ENCODE measurements at regions not wholly inside any gene's neighbourhood (a gene's known extent, or its start where the extent isn't known, plus 50 kb on each side); places are given as distances from the start of the nearest gene placed in this dataset.
"Not testable (repeated sequence)": the region's sequence is repeated elsewhere in the genome, so short reads cannot be mapped to it uniquely, and the experiment has no call there.

GRCh38 chr5:58197875-58198274, 262.0 kb downstream of the PLK2 start:
- DNase-seq = no peak

- no peak for DNase-seq
Observed at GRCh38 chr5:58191443-58191842, 268.4 kb downstream of the PLK2 start.

GRCh38 chr5:58188262-58188651, 271.6 kb downstream of the PLK2 start:
- no peak for DNase-seq

- DNase-seq = no peak
Observed at GRCh38 chr5:58187432-58188261, 272.2 kb downstream of the PLK2 start.

GRCh38 chr5:58185801-58186200, 274.1 kb downstream of the PLK2 start:
- DNase-seq = no peak

DNA sequence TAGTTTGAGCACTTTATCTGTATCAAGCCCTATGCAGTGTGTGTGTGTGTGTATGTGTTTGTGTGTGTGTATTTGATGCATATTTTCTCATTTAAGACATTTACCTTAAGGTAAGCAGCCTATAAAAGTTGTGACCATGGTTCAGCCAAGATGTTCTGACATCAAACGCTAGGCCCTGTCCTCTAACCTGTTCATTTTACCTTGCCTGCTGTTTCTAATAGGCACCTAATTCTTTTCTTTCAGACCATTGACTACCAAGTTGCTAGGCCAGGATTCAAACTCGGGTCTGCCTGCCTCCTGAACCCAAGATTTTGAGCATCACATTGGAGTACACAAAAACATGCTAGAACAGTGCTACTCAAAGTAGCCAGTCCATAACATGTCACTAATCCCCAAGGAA, 274.5 kb downstream of the PLK2 start:
- no peak for DNase-seq

GRCh38 chr5:58184910-58185309, 275.0 kb downstream of the PLK2 start:
- no peak for DNase-seq

DNA sequence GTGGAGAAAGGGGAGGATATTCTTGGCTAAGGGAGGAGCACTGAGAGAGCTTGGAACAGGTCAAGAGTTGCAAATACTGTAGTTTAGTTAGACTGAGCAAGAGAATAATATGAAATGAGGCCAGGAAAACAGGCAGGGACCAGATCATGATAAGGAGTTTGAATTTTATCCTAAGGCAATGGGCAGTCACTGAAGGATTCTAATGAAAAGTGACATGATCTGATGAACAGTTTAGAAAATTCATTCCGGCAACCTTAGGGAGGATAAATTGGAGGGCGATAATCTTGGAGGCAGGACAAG, 276.1 kb downstream of the PLK2 start:
- no peak for DNase-seq

DNA sequence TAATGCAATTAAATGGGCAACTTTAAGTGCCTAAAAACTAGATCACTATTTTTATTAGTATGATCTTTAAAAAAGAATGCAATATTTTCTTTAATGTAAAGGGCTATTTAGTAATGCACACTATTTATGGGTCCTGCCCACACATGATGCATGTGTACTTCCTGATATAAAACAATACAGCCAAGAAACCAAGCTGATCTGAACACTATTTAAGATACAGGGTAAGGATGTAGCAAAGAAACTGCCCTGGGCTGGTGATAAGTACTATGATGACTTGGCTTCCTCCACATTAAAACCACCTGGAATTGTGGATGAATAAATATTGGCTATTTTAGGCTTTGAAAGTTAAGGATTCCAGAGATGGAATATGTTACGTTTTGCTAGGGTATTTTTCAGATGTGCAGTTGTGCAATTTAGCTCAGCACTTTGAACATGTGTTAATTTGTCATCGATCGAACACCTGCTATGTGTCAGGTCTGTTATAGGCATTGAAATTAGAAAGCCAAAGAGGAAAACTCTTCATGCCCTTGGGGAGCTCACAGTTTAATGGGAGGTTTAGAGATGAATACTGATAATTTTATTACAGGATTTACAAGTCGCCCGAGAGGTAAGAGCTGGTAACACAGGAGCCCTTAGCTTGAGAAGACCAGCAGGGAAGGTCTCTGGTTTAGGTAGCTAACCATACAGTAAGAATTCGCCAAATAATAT, 276.7 kb downstream of the PLK2 start:
- no peak for DNase-seq

DNA sequence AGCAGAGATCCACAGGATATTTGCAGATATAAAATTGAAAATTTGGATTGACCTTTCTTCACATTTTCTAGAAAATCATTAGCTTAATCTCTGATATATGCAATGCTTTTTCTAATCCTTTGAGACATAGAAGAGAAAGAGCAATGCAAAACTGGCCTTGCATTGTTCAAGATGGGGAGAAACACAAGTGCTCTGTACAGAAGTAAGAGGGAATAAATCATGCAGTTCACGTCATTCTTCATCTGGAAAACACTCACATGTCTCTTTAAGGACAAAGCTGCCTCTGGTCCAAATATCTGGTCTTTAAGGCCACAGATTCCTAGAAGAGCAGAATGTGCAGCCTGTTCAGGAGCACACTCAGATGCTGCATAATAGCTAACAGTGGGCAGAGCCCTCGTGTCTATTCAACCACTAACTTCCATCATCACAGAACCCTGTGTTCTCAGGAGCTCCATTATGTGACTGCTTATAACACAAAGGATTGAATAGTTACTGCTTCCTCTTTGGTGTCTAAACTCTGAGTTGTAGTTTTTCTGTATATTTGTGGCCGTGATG, 277.5 kb downstream of the PLK2 start:
- no peak for DNase-seq

DNA sequence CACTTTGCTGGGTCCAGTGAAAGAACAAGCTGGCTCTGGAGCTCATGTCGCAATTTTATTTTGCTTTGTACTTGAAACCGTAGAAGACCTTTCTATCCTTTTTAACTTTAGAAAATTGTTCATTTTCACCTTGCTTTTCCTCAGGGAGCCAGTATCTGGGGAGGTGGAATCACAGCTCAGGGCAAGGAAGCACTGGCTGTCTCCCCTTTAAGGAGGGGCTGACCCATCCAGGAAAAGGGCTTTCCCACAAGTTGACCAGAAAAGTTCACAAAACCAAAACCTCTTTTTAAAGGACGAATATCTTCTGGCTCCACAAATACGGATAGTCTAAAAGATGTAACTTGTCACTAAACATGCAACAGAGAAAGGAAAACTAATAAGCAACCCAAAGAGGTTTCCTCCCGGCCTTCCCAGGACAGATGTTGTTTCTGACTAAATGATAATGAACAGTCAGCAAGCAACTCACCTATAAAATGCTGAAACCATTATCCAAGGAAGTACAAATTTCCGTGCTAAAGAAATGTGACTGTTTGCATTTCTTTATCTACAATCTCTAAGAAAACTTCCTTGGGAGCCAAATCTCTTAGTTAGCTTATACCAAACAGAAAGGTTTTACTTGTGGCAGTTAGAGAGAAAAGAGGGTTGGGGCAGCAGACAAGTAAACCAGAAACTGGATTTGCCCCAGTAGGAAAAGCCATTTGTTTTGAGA, 278.2 kb downstream of the PLK2 start:
- DNase-seq = no peak

DNA sequence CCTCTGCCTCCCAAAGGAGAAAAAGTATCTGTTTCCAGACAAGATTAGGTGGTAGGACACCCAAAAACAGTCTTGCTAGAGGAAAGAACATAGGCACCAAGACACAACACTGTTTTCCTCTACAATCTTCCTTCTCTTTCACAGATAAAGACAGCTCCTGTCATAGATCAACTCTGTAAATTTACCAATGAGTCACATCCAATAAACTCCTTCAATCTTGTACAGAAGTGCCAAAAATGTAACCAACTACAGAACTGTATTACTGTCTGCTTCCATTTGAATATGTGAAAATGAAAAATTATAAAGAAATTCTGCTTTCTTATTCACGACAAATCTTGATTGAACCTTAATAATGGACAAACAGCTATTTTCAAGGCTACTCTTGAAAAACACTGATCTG, 286.9 kb downstream of the PLK2 start:
- no peak for DNase-seq

- DNase-seq = no peak
Observed at GRCh38 chr5:58165152-58165551, 294.7 kb downstream of the PLK2 start.

DNA sequence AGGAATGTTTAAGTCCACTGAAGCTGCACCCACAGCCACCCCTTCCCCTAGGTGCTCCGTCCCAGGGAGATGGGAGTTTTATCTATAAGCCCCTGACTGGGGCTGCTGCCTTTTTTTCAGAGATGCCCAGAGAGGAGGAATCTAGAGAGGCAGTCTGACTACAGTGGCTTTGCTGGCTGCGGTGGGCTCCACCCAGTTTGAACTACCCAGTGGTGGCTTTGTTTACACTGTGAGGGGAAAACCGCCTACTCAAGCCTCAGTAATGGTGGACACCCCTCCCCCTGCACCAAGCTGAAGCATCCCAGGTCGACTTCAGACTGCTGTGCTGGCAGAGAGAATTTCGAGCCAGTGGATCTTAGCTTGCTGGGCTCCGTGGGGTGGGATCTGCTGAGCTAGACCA, 298.0 kb downstream of the PLK2 start:
- not testable (repeated sequence) for DNase-seq

GRCh38 chr5:58156973-58157701, 302.7 kb downstream of the PLK2 start:
- no peak for DNase-seq

DNA sequence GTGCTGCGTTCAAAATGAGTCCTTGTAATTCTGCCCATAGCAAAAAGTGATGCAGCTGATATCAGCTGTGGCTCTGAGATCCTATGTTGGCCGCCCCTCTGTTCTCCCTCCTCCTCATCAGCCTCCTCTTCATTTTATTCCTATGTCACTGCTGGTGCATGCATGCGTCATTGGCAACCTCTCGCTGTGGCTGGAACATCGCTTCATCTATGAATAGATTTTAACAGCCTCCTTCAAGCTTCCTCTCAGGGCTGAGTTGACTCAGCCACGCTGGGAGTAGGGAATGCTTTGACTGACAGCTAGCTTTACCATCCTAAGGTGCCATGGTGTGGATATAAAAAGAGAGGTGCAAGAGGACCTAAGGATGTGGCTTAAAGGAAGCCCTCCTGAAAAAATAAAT, 303.5 kb downstream of the PLK2 start:
- DNase-seq = no peak

GRCh38 chr5:58153255-58153654, 306.6 kb downstream of the PLK2 start:
- DNase-seq = no peak

DNA sequence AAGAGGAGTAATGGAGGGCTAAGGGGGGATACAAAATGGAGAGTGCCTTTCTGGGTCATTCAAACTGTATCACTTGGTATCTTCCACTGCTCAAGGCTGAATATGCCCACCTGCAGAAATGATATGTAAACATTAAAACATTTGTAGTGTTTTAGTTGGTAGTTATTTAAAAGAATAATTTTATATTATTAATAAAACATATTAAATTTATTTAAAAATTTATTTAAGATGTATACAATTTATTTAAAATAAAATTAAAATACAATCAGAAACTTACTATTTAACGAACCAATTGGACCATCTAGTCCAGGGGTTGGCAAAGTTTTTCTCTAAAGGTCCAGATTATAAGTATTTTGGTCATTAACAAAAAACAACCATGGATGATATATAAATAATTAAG, 308.5 kb downstream of the PLK2 start:
- no peak for DNase-seq

- no peak for DNase-seq
Observed at GRCh38 chr5:58150926-58151325, 309.0 kb downstream of the PLK2 start.

- DNase-seq = no peak
Observed at GRCh38 chr5:58149746-58150145, 310.1 kb downstream of the PLK2 start.

GRCh38 chr5:58149345-58149744, 310.5 kb downstream of the PLK2 start:
- no peak for DNase-seq

DNA sequence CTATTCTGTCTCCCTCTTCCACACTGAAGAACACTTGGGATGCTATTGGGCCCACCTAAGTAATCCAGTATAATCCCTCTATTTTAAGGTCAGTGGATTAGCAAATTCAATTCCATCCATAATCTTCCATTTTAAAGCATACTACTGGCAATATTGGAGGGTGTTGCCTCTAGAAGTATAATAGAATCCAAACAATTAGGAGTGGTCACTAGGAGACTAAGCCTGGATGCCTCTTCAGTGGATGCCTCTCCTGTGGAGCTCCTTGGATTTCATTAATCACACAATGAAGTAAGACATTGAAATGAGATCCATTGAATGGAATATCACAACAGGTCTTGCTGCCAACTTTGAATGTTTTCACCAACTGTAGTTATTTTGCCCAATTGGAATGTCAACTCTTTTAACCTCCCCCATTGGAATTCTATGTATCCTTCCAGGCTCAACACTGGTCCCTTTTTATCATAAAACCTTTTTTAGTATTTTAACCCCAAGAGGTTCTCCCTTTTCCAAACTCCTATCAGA, 311.6 kb downstream of the PLK2 start:
- no peak for DNase-seq

- DNase-seq = no peak
Observed at GRCh38 chr5:58145397-58145934, 314.4 kb downstream of the PLK2 start.
